IPS DF 19.7 (cell line): ENCODE measurements at regions not wholly inside any gene's neighbourhood (a gene's known extent, or its start where the extent isn't known, plus 50 kb on each side); places are given as distances from the start of the nearest gene placed in this dataset.

Experiments
- DNase-seq: peaks from one replicate; pipeline ENCODE4 v3.0.0-alpha.2; 2013; ENCODE audit warnings: low read depth, low spot score

DNA sequence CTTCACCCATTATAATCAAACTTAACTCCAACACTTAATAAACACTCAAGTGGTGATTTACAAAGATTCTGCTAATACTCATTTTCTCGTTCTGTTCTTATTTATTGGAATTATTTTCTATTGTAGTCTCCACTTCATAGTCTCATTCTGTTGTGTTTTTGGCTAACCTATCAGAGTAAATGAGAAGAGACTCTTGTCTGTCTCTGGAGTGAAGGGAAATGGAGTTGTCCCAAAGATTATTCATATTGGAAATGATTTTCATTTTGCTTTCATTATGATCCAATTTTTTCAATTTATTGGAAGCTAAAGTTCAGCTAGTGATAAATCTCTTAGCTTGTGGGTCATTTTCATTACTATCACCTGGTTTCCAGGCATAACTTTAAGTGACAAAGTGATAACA, 454.9 kb upstream of the JAG1 start:
- DNase-seq, result no peak

DNA sequence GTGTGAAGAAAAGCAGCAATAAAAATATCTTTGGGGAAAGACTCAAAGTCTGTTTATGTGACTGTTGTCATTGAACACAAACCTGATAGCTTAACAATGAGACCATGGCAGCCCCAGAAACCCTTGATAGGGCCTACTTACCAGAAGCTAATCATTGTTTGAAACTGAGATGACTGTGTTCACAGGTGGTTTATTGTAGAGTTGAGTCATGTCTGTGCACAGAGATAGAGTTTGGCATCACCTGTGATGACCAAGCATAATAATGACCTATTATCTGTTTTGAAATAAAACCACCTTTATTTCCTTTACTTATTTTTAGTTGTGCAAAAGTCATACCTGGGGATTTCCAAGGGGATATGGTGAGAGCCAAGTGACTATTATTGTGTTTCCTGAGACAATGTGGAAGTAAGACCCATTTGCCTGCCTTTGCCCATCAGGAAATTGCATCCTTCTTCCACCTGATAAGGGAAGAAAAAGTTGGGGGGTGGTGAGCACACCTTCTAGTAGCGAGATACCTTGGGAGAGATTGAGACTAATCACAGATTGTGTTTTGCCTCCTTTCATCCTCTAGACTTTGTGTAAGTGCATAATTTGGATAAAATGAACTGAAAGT, 456.9 kb upstream of the JAG1 start:
- DNase-seq, result no peak

DNA sequence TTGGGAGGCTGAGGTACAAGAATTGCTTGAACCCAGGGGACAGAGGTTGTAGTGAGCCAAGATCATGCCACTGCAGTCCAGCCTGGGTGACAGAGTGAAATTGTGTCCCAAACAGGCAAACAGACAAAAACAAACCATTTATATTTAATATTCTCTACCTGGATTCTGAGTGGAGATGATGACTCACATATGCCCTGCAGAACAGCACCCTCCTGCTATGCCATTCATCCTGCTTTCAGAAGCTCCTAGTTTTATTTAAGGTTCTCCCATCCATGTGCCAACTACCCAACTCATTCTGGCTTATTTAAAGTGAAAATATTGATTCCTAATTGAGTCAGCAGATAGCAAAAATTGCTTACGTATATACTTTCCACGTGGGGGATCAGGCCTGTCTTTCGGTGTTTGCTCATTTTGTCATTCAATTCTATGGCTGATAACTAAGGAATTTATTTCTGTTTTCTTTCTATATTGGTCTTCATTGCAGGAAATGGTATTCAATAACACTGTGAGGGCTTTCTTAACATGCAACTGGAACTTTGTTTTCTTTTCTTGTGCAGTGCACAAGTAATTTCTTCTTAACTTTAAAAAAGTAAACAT, 459.1 kb upstream of the JAG1 start:
- no peak for DNase-seq

DNA sequence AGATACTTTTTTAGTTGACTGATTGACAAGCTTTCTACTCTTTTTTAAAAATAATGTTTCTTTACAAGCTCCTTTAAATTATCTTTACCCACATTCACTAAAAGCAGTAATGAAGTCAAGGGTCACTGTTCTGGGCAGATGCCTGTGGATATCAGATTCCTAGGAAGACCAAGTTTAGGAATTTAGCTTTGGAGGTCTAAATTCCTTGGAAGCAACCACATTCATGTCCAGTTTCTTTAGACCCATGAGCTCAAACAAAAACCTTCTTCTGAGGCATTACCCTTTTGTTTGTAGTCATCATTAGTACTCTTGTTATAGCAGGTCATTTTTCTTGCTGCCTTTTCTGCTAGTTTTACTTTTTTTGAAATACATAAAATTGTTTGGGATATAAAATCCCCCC, 462.9 kb upstream of the JAG1 start:
- no peak for DNase-seq

DNA sequence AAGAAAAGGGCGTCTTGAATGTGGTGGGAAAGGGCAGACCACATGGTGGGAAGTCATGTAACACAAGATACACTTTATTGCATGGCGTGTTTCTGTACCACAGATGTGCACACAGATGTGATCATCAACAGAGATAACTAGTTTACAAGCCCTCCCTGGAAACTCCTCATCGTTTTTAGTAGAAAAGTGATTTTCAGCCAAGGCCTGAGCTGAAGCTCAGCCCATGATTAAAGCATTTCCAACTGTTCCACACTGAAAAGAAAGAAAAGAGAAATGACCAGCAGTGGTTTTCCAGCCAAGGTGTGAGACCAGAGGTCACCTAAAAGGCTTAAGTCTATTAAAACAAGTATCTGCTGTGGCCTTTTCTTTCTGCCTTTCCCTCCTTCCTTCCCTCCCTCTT, 463.9 kb upstream of the JAG1 start:
- no peak for DNase-seq

DNA sequence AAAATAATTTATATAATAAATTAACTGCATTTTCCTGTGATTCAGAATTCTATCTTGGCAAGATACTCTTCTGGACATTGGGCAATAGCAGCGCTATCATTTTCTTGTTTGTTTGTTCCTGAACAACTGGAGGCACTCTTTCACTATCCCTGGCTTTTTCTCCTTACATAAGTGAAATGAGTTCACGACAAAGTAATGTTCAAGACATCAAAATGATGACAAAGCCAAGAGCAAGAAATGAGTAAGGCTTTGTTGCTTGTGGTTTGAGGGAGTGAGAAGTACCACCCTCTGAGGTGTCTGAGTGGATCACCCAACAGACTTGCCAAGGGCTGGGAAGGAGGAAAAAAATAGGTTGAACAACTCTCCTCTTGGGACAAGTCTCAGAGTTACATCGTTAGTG, 466.6 kb upstream of the JAG1 start:
- DNase-seq, result no peak

DNA sequence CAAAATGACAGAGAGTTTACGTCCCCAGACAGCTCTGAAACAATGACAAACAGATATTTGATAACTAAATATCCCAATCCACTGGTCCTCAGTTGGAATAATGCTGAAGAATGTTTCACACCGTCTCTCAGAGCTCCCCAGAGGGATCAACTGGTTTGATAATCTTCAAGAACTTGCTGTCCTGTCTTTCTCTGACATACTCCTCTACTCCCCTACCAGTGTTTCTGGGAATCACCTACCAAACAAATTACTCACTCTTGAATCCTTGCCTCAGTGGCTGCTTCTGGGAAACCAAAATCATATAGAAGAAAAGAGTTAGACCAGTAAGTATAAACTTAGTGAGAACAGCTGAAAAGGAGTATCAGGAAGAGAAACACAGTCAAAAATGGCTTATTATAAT, 469.7 kb upstream of the JAG1 start:
- DNase-seq, result no peak

DNA sequence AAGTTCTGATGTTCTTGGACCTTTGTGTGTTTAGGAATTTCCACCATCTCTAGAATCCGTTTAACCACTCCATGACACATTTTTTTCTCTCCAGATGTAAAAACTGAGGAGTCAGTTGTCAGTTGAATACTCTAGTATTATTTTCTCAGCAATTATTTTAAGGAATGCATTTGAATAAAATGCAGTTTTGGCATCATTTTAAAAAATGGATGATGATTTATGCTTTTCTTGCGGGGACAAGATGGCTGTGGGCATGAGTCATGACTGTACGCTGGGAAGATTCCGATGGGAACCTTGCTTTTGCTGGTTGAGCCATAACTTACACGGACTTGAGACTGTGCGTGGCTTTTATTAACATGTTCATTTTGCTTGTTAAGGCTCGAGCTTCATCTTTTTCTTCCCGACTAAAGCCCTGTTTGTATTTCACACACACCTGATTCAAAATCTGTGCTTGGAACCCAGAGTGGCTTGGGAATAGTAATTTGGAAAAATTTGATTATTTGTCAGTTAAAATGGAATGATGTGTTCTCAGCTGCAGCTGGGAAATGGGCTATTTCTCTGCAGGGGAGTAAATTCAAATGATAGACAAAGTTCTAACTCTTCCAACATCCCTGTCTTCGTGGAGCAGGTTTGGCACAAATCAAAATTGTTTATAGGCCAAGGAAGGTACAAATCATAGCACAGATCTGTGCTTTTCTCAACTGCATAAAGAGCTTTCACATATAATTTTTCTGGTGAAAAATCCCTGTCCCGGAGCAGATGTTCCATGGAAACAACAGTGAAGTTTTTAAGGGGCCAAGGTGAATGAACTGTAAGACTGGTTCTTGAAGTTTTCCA, 470.5 kb upstream of the JAG1 start:
- DNase-seq, result no peak

DNA sequence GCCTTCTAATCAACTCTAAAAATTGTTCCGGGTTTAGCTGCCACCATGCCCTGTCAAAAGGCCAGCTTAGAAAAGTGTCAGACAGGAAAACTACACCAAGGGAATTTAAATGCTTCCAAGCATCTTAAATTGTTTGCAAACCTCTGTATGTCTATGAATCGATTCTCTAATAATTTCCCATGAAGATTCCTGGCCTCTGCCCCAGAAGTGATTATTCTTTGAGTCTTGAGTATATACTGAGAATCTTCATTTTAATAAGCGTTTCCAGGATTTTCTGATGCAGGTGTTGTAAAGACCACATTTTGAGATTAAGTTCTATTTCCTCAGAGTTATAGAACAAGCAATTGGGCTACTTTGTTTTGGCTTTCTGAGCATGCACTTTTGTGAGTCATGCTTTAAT, 471.8 kb upstream of the JAG1 start:
- no peak for DNase-seq

DNA sequence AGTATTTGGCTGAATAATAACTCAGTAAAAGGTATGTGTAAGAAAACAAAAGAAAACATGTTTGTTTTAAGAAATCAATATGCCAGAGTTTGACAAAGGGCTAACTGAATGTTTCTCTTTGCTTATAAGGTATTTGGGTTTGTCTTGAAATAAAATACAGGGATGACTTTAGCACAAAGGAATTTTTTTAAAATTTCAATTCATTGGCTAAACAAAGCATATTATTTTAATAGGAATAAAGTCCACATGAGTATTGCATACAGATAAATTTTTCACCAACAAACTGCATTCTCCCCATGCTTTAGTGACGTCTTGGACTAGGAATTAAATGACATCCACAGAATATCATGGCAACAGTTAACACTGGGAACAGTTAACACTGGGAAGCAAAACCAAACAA, 480.0 kb upstream of the JAG1 start:
- no peak for DNase-seq

DNA sequence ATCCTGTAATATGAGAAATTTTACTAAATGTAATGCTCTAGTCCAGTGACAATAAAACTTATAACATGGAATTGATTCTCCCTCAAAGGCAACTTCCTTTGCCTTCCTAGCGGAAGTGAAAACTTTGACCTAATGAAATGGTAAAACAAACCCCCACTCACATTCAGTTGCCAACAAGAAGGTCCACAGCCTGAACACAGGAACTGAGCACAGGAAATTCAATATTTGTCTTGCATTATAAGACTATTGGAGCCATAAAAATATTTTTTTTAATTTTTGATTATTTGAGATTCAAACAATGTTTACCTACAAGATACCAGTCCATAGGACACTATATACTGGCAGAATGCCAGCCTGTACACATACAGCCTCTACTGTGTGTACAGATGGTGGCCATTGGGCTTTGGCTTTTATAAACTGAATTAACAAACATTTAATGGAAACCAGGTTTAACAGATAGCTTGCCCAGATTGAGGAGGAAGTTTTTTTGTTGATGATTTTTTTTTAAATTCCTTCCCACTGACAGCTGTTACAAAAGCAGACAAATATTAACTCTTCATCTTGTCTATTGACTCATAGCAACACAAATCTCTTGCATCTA, 481.5 kb upstream of the JAG1 start:
- DNase-seq, result no peak

DNA sequence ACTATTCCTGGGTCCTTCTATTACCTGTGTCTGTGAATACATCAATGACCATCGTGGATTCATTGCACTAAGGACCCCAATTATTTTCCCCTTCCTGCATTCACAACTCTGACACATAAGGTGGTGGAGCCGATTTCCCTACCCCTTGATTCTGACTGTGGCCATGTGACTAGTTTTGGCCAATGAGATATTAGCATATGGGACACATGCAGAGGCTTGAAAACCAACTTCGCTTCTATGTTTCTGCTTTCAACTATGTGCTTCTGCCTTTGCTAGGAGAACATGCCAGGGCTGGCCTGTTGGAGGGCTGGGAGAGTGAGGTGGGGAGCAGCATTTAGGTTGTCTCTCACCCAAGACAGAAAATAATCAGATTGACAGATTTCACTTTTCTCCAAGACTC, 483.1 kb upstream of the JAG1 start:
- DNase-seq, result no peak

DNA sequence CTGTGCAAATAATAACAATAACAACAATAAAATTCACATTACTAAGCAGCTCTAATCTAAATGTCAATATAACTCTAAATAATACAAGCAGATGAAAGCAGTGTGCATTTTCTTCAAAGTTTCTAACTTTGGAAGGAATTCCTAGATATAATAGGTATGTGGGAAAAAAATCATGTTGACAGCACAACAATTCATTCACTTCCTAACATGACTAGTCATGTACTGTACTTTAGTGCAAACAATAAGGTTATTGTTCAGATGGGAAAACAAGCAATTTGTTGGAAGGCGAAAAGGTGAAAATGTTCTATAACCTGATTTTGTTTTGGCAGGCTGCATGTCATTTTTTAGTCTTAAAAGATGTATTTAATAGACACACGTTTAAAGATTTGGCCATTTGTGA, 484.3 kb upstream of the JAG1 start:
- no peak for DNase-seq

DNA sequence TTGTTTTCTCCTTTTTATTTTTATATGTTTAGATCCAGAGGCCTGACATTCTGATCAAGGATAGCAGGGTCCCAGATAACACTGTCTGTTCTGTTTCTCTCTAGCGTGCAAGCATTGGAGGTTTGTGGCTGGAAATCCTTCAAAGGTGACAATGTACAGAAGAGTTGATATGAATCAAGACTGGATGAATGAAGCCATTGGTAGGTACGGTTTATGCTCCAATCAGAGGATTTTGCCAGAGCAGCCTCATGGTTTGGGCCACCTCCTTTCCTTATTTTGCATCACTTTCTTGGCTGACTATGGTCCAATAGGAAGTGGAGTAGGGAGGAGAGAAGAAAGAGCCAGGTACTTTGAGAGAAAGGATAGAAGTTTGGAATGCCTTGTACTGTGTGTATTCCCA, 484.8 kb upstream of the JAG1 start:
- no peak for DNase-seq

DNA sequence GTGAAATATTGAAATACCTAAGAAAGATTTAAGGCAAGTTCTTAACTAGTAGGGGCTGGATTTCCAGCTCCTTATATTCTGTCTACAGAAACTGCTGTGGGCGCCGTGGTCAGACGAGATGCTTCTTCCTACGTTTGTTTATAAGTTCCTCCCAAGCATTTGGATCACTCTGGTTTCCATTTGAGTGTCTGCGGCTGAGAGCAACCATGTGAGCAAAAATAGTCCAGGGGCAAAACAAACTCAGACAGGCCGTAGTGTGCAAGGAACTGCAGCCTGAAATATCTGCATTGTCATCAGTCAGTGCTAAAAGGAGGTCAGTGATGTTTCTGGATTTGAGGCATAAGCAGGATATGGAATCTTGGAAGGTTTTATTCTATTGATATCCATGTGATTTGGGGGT, 485.9 kb upstream of the JAG1 start:
- DNase-seq, result no peak

DNA sequence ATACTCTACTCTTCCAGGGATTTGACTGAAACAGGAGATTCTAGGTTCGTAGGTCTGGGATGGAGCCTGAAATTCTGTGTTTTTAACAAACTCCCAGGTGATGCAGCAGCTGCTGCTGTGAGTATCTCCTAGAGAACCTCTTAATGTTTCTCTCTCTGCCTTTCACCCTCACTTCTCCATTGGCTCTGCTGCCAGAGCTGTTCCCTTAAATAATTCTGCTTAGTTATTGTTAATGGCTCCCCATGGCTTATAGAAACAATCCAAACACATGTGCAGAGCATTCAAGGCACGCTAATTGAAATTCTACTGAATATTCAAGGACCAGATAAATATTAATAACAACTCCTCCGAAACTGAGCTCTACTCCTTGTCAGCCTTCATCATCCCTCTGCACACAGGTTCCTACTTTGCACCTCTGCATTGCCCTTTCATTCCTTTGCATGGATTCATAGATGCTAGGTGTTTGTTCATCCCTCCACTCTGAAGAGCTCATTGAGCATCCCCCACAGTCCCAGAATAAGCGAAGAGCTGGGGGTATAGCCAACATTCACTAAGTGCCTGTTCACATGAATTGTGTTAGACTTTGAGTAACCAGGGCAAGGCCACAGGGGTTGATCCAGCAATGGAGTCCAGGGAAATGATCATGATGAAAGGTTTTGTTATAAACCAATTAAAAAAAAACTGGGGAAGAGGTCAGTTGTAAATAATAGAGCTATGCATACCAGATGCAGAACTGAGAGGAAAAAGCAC, 488.4 kb upstream of the JAG1 start:
- DNase-seq, result no peak

DNA sequence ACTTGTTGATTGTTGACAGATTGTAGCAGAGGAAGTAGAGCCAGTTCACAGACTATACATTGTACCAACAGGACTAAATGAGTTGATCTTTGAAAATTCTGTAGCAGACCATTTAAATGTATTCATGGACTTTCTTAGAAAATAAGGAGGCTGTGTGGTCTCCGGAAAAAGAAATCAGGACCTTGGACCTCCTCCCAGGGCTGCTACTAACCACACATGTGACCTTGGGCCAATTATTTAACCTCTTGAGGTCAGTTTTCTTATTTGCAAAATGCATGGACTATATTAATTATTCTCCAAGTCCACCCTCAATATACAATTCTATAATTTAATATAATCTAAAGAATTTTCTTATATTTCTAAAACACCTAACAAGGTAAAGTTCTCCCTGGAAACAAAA, 492.0 kb upstream of the JAG1 start:
- no peak for DNase-seq

DNA sequence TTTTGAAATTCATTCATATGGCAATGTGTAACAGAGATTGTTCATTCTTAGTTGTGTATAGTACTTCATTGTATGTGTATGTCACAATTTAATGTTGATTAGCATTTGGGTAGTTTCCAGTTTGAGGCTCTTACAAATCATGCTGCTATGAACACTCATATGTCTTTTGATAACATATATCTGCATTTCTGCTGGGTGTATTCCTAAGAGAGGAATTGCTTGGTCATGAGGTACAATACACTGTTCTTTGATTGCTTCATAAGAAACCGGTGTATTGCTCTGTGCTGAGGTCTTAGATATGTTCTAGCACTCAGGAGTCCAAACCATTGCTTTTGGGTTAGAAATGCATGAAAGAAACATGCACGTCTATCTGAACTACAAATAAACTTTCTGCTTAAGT, 492.9 kb upstream of the JAG1 start:
- DNase-seq, result no peak

DNA sequence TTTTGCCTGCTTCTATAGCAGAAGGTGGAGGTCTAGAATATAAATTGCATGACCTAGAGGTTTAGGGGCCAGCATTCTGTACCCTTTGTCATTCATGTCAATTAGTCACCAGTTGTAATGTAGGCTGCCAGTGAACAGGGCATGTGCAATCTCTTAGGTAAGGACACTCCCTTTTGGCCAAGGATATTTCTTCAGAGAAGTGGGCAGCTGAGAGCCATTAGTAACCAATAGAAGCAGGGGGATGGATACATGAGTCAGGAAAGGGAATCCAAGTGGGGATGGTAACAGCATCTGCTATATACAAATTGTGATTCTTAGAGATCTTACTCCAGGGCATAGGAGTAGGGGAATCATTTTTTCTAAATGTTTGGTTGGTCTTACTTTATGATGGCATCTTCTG, 494.2 kb upstream of the JAG1 start:
- DNase-seq, result no peak

DNA sequence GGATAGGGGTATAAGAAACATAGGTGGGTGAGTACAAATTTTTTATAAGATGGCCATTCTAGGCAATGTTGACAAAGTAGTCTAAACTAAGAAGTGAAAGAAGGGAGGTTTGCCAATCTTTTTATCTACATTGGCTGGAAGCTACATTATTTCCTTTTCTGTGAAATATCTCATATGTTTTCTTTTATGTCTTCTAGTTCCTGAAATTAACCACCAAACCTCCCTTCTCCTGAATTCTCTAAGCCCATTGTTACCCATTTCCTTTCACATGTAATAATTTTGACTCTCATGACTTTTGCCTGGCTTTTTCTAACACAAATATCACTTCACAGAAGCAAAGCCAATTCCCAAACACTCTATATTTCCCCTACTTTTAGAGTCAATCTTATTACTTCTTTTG, 496.2 kb upstream of the JAG1 start:
- DNase-seq, result no peak

DNA sequence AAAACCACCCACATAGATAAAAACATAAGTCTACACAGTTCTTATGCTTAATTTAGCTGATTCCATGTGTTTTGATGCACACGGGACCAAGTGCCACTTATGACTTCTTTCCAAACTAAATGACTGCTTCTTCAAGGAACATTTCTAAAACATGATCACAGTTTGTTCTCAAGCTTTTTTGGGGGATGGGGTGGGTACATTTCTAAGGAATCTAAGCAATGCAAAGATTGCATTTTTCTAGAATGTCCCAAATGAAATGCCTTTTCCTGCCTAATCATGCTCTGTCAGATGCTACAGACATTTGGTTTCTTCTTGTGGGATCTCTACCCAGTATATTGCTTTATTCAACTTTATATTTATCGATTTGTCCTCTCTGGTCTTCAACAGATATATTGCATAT, 496.8 kb upstream of the JAG1 start:
- DNase-seq, result no peak

DNA sequence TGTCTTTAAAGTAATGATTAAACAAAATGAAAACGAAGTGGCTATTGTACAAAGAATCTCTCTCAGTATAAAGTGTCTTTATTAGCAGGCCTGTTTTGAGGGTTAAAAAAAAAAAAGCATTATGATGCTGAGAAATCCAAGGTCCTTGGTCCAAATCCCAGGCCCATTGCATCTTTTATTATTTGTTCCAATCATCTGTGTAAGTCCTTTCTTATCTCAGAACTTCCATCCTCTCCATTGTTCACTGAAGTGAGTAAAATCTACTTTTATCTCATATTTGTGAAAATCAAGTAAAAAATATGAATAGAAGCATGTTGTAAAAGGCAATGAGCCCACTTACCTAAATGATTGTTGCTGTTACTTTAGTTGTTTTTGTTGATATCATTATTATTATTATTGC, 499.1 kb upstream of the JAG1 start:
- DNase-seq, result no peak
